ENCODE measurements at regions not wholly inside any gene's neighbourhood (a gene's known extent, or its start where the extent isn't known, plus 50 kb on each side); places are given as distances from the start of the nearest gene placed in this dataset.
"Not testable (repeated sequence)": the region's sequence is repeated elsewhere in the genome, so short reads cannot be mapped to it uniquely, and the experiment has no call there.

DNA sequence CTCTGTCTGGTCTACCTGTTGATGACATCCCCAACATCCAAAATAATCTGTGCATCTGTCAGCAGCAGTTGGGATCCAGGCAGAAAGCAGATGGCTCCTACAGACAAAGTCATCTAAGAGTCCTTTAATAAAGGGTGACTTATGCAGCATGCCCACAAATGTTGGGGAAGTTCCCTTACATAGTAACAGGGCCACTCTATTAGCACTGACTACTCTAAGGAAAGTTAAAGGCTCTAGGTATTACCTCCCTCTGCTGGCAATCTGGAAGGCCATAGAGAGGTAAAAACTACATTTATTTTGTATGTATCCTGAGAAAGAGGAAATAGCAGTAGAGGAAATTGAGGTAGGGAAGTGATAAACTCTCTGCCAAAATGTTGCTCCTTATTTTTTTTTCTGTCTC is 209.6 kb downstream of the RBMY1J start:
- TF ChIP-seq, protein P1, sequence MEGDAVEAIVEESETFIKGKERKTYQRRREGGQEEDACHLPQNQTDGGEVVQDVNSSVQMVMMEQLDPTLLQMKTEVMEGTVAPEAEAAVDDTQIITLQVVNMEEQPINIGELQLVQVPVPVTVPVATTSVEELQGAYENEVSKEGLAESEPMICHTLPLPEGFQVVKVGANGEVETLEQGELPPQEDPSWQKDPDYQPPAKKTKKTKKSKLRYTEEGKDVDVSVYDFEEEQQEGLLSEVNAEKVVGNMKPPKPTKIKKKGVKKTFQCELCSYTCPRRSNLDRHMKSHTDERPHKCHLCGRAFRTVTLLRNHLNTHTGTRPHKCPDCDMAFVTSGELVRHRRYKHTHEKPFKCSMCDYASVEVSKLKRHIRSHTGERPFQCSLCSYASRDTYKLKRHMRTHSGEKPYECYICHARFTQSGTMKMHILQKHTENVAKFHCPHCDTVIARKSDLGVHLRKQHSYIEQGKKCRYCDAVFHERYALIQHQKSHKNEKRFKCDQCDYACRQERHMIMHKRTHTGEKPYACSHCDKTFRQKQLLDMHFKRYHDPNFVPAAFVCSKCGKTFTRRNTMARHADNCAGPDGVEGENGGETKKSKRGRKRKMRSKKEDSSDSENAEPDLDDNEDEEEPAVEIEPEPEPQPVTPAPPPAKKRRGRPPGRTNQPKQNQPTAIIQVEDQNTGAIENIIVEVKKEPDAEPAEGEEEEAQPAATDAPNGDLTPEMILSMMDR (IDR thresholded peaks at IDR 0.05): not testable (repeated sequence)
- not testable (repeated sequence) for TF ChIP-seq POLR2A (IDR thresholded peaks at IDR 0.05)
